ENCODE measurements at regions not wholly inside any gene's neighbourhood (a gene's known extent, or its start where the extent isn't known, plus 50 kb on each side); places are given as distances from the start of the nearest gene placed in this dataset.
A peak's percentile ranks its signal among the peaks of the same experiment; 100 is the strongest.

- H3K4me1 ChIP-seq (ENCODE audit: control insufficient read depth, insufficient read depth, low read length): no peaks in the 10 kb centered on the region
- H3K9ac ChIP-seq (ENCODE audit: low read depth, low read length): no peak overlapping the region
- H3K4me2 ChIP-seq (ENCODE audit: low read length): no peak overlapping the region
- H3K36me3 ChIP-seq (ENCODE audit: insufficient read depth, low read length): no peaks in the 10 kb centered on the region
- no peaks in the 10 kb centered on the region for H3K9me3 ChIP-seq (replicated peaks; ENCODE audit: low read length)
- H3K27me3 ChIP-seq (ENCODE audit: control insufficient read depth, insufficient read depth, low read length): no peaks in the 10 kb centered on the region
- H3K4me3 ChIP-seq (ENCODE audit: low read length): no peak overlapping the region
Observed at GRCh38 chr18:34551824-34552223, 158.3 kb upstream of the DTNA start.

- Histone ChIP-seq H3K36me3 (ENCODE audit: insufficient read depth, low read length) (no peaks in the 10 kb centered on the region), H3K9me3 (replicated peaks; ENCODE audit: low read length) (no peaks in the 10 kb centered on the region), H3K27me3 (ENCODE audit: control insufficient read depth, insufficient read depth, low read length) (no peaks in the 10 kb centered on the region), H3K4me3 (ENCODE audit: low read length) (no peak overlapping the region), H3K4me1 (ENCODE audit: control insufficient read depth, insufficient read depth, low read length) (no peaks in the 10 kb centered on the region), H3K4me2 (ENCODE audit: low read length) (no peak overlapping the region), H3K9ac (ENCODE audit: low read depth, low read length) (no peak overlapping the region)
Observed at GRCh38 chr18:34562252-34562870, 147.7 kb upstream of the DTNA start.

- H3K9ac ChIP-seq (ENCODE audit: low read depth, low read length): no peak overlapping the region
- H3K36me3 ChIP-seq (ENCODE audit: insufficient read depth, low read length): no peaks in the 10 kb centered on the region
- no peaks in the 10 kb centered on the region for H3K4me1 ChIP-seq (ENCODE audit: control insufficient read depth, insufficient read depth, low read length)
- no peak overlapping the region for H3K4me3 ChIP-seq (ENCODE audit: low read length)
- no peak overlapping the region for H3K4me2 ChIP-seq (ENCODE audit: low read length)
- no peaks in the 10 kb centered on the region for H3K27me3 ChIP-seq (ENCODE audit: control insufficient read depth, insufficient read depth, low read length)
- H3K9me3 ChIP-seq (replicated peaks; ENCODE audit: low read length): no peaks in the 10 kb centered on the region
Observed at GRCh38 chr18:34567857-34568256, 142.2 kb upstream of the DTNA start.

- Histone ChIP-seq H3K4me3 (ENCODE audit: low read length) (no peak overlapping the region), H3K36me3 (ENCODE audit: insufficient read depth, low read length) (no peaks in the 10 kb centered on the region), H3K4me1 (ENCODE audit: control insufficient read depth, insufficient read depth, low read length) (no peaks in the 10 kb centered on the region), H3K4me2 (ENCODE audit: low read length) (no peak overlapping the region), H3K9me3 (replicated peaks; ENCODE audit: low read length) (no peaks in the 10 kb centered on the region), H3K27me3 (ENCODE audit: control insufficient read depth, insufficient read depth, low read length) (no peaks in the 10 kb centered on the region), H3K9ac (ENCODE audit: low read depth, low read length) (no peak overlapping the region)
Observed at GRCh38 chr18:34576622-34577021, 133.5 kb upstream of the DTNA start.

- Histone ChIP-seq H3K36me3 (ENCODE audit: insufficient read depth, low read length) (no peaks in the 10 kb centered on the region), H3K9ac (ENCODE audit: low read depth, low read length) (no peak overlapping the region), H3K4me3 (ENCODE audit: low read length) (no peak overlapping the region), H3K4me2 (ENCODE audit: low read length) (no peak overlapping the region), H3K4me1 (ENCODE audit: control insufficient read depth, insufficient read depth, low read length) (no peaks in the 10 kb centered on the region), H3K27me3 (ENCODE audit: control insufficient read depth, insufficient read depth, low read length) (no peaks in the 10 kb centered on the region), H3K9me3 (replicated peaks; ENCODE audit: low read length) (no peaks in the 10 kb centered on the region)
Observed at GRCh38 chr18:34583895-34584294, 126.2 kb upstream of the DTNA start.

- peaks cover 22% of the 10 kb centered on the region for H3K4me1 ChIP-seq (ENCODE audit: control insufficient read depth, insufficient read depth, low read length)
- H3K4me3 ChIP-seq (ENCODE audit: low read length): no peak overlapping the region
- H3K4me2 ChIP-seq (ENCODE audit: low read length): no peak overlapping the region
- H3K9me3 ChIP-seq (replicated peaks; ENCODE audit: low read length): no peaks in the 10 kb centered on the region
- H3K36me3 ChIP-seq (ENCODE audit: insufficient read depth, low read length): no peaks in the 10 kb centered on the region
- H3K27me3 ChIP-seq (ENCODE audit: control insufficient read depth, insufficient read depth, low read length): no peaks in the 10 kb centered on the region
- H3K9ac ChIP-seq (ENCODE audit: low read depth, low read length): no peak overlapping the region
Observed at GRCh38 chr18:34590503-34590902, 119.6 kb upstream of the DTNA start.

- H3K9ac ChIP-seq (ENCODE audit: low read depth, low read length): no peak overlapping the region
- no peak overlapping the region for H3K4me3 ChIP-seq (ENCODE audit: low read length)
- H3K9me3 ChIP-seq (replicated peaks; ENCODE audit: low read length): no peaks in the 10 kb centered on the region
- H3K27me3 ChIP-seq (ENCODE audit: control insufficient read depth, insufficient read depth, low read length): no peaks in the 10 kb centered on the region
- H3K4me1 ChIP-seq (ENCODE audit: control insufficient read depth, insufficient read depth, low read length): peaks cover 22% of the 10 kb centered on the region
- H3K36me3 ChIP-seq (ENCODE audit: insufficient read depth, low read length): no peaks in the 10 kb centered on the region
- no peak overlapping the region for H3K4me2 ChIP-seq (ENCODE audit: low read length)
Observed at GRCh38 chr18:34591920-34592444, 118.1 kb upstream of the DTNA start.

GRCh38 chr18:34592481-34592880 is 117.6 kb upstream of the DTNA start:
- Histone ChIP-seq H3K4me3 (ENCODE audit: low read length) (peak overlapping the region; percentile 73), H3K4me2 (ENCODE audit: low read length) (peak overlapping the region; percentile 81), H3K27me3 (ENCODE audit: control insufficient read depth, insufficient read depth, low read length) (no peaks in the 10 kb centered on the region), H3K36me3 (ENCODE audit: insufficient read depth, low read length) (no peaks in the 10 kb centered on the region), H3K9me3 (replicated peaks; ENCODE audit: low read length) (no peaks in the 10 kb centered on the region), H3K9ac (ENCODE audit: low read depth, low read length) (peak overlapping the region; percentile 67), H3K4me1 (ENCODE audit: control insufficient read depth, insufficient read depth, low read length) (peaks cover 26% of the 10 kb centered on the region)

GRCh38 chr18:34592961-34593382 is 117.1 kb upstream of the DTNA start:
- H3K36me3 ChIP-seq (ENCODE audit: insufficient read depth, low read length): no peaks in the 10 kb centered on the region
- no peaks in the 10 kb centered on the region for H3K9me3 ChIP-seq (replicated peaks; ENCODE audit: low read length)
- H3K4me2 ChIP-seq (ENCODE audit: low read length): peak overlapping the region; percentile 81
- peaks cover 30% of the 10 kb centered on the region for H3K4me1 ChIP-seq (ENCODE audit: control insufficient read depth, insufficient read depth, low read length)
- no peaks in the 10 kb centered on the region for H3K27me3 ChIP-seq (ENCODE audit: control insufficient read depth, insufficient read depth, low read length)
- peak overlapping the region; percentile 73 for H3K4me3 ChIP-seq (ENCODE audit: low read length)
- peak overlapping the region; percentile 67 for H3K9ac ChIP-seq (ENCODE audit: low read depth, low read length)

- no peaks in the 10 kb centered on the region for H3K9me3 ChIP-seq (replicated peaks; ENCODE audit: low read length)
- no peak overlapping the region for H3K4me3 ChIP-seq (ENCODE audit: low read length)
- no peak overlapping the region for H3K4me2 ChIP-seq (ENCODE audit: low read length)
- H3K27me3 ChIP-seq (ENCODE audit: control insufficient read depth, insufficient read depth, low read length): no peaks in the 10 kb centered on the region
- peaks cover 35% of the 10 kb centered on the region for H3K4me1 ChIP-seq (ENCODE audit: control insufficient read depth, insufficient read depth, low read length)
- H3K36me3 ChIP-seq (ENCODE audit: insufficient read depth, low read length): no peaks in the 10 kb centered on the region
- no peak overlapping the region for H3K9ac ChIP-seq (ENCODE audit: low read depth, low read length)
Observed at GRCh38 chr18:34594266-34594665, 115.8 kb upstream of the DTNA start.

- no peak overlapping the region for H3K9ac ChIP-seq (ENCODE audit: low read depth, low read length)
- no peak overlapping the region for H3K4me3 ChIP-seq (ENCODE audit: low read length)
- H3K4me2 ChIP-seq (ENCODE audit: low read length): no peak overlapping the region
- H3K4me1 ChIP-seq (ENCODE audit: control insufficient read depth, insufficient read depth, low read length): peaks cover 47% of the 10 kb centered on the region
- H3K9me3 ChIP-seq (replicated peaks; ENCODE audit: low read length): no peaks in the 10 kb centered on the region
- no peaks in the 10 kb centered on the region for H3K36me3 ChIP-seq (ENCODE audit: insufficient read depth, low read length)
- no peaks in the 10 kb centered on the region for H3K27me3 ChIP-seq (ENCODE audit: control insufficient read depth, insufficient read depth, low read length)
Observed at GRCh38 chr18:34595690-34596089, 114.4 kb upstream of the DTNA start.

GRCh38 chr18:34598120-34598635 is 111.9 kb upstream of the DTNA start:
- no peaks in the 10 kb centered on the region for H3K9me3 ChIP-seq (replicated peaks; ENCODE audit: low read length)
- no peaks in the 10 kb centered on the region for H3K27me3 ChIP-seq (ENCODE audit: control insufficient read depth, insufficient read depth, low read length)
- H3K9ac ChIP-seq (ENCODE audit: low read depth, low read length): no peak overlapping the region
- H3K36me3 ChIP-seq (ENCODE audit: insufficient read depth, low read length): no peaks in the 10 kb centered on the region
- H3K4me2 ChIP-seq (ENCODE audit: low read length): no peak overlapping the region
- H3K4me1 ChIP-seq (ENCODE audit: control insufficient read depth, insufficient read depth, low read length): peaks cover 40% of the 10 kb centered on the region
- H3K4me3 ChIP-seq (ENCODE audit: low read length): no peak overlapping the region
